IMR-90 (cell line): ENCODE measurements at regions not wholly inside any gene's neighbourhood (a gene's known extent, or its start where the extent isn't known, plus 50 kb on each side); places are given as distances from the start of the nearest gene placed in this dataset.

Source experiments
- ATAC-seq: fragments of 200-7000 bp; cut with Tn5 transposase; 2 replicates; pipeline ENCODE4 v1.9.1; 2020; ENCODE audit warnings: low read depth, mild to moderate bottlenecking, moderate library complexity
- BruUV-seq: library from RNA; stranded (reverse); fragments of 400-500 nt; replicated peaks from 2 replicates; lab custom pipeline; 2021; lab: Mats Ljungman, UMichigan
- CTCF ChIA-PET: fragments of 300-600 bp; formaldehyde crosslinking; extraction: SDS; loops from one replicate; lab custom pipeline; 2021; ENCODE audit warnings: antibody characterized with exemption; lab: Yijun Ruan, JAX
- POLR2A ChIA-PET: fragments of 300-600 bp; sonication (Branson Sonifier 250); formaldehyde crosslinking; loops from one replicate; lab custom pipeline; 2022; ENCODE audit warnings: antibody characterized with exemption; ENCODE audit not compliant: unreplicated experiment; lab: Charles Lee
- DNase-seq: peaks from one replicate; pipeline ENCODE4 v3.0.0; 2013
- H2AFZ ChIP-seq: replicated peaks from 2 replicates; pipeline ENCODE3; 2013; ENCODE audit warnings: low read length, mild to moderate bottlenecking; ENCODE audit not compliant: poor library complexity
- H2AK5ac ChIP-seq: 2 replicates; pipeline ENCODE4 v1.6.1; 2013; ENCODE audit warnings: low read depth, low read length, inconsistent platforms
- H2AK9ac ChIP-seq: replicated peaks from 2 replicates; pipeline ENCODE3; 2013; ENCODE audit warnings: mild to moderate bottlenecking, low read depth, low read length, moderate library complexity; ENCODE audit not compliant: poor library complexity
- H2BK120ac ChIP-seq: 2 replicates; pipeline ENCODE4 v1.6.1; 2013; ENCODE audit warnings: low read depth, low read length, inconsistent platforms
- H2BK15ac ChIP-seq: 3 replicates; pipeline ENCODE4 v1.6.1; 2013; ENCODE audit warnings: low read depth, low read length, inconsistent platforms
- H2BK20ac ChIP-seq: 2 replicates; pipeline ENCODE4 v1.6.1; 2013; ENCODE audit warnings: low read depth, mild to moderate bottlenecking, inconsistent platforms, low read length, moderate library complexity
- H2BK5ac ChIP-seq: 2 replicates; pipeline ENCODE4 v1.6.1; 2013; ENCODE audit warnings: mild to moderate bottlenecking, low read depth, low read length, inconsistent platforms; ENCODE audit not compliant: poor library complexity, severe bottlenecking
- H3K14ac ChIP-seq: replicated peaks from 2 replicates; pipeline ENCODE4 v1.6.1; 2013; ENCODE audit warnings: low read depth, low read length, inconsistent platforms
- H3K18ac ChIP-seq: 2 replicates; pipeline ENCODE4 v1.6.1; 2013; ENCODE audit warnings: low read depth, low read length, control low read depth
- H3K23ac ChIP-seq: 2 replicates; pipeline ENCODE4 v1.6.1; 2013; ENCODE audit warnings: low read depth, low read length, inconsistent platforms
- H3K27ac ChIP-seq: 2 replicates; pipeline ENCODE4 v1.5.1; 2013; ENCODE audit warnings: mild to moderate bottlenecking, control low read depth, low read length; ENCODE audit not compliant: insufficient read depth
- H3K27me3 ChIP-seq: 2 replicates; pipeline ENCODE4 v1.6.1; 2013; ENCODE audit warnings: low read length; ENCODE audit not compliant: control insufficient read depth, insufficient read depth
- H3K36me3 ChIP-seq: 2 replicates; pipeline ENCODE4 v1.6.1; 2013; ENCODE audit warnings: low read length, mixed read lengths; ENCODE audit not compliant: control insufficient read depth, insufficient read depth
- H3K4ac ChIP-seq: 2 replicates; pipeline ENCODE4 v1.6.1; 2013; ENCODE audit warnings: low read depth, low read length, inconsistent platforms
- H3K4me1 ChIP-seq: 2 replicates; pipeline ENCODE4 v1.6.1; 2013; ENCODE audit warnings: low read length, mixed read lengths; ENCODE audit not compliant: control insufficient read depth, insufficient read depth
- H3K4me2 ChIP-seq: 2 replicates; pipeline ENCODE4 v1.6.1; 2013; ENCODE audit warnings: low read depth, mild to moderate bottlenecking, control low read depth, low read length, moderate library complexity
- H3K4me3 ChIP-seq: 2 replicates; pipeline ENCODE4 v1.5.1; 2013; ENCODE audit warnings: low read depth, mild to moderate bottlenecking, control low read depth, low read length, moderate library complexity; ENCODE audit not compliant: insufficient read depth
- H3K56ac ChIP-seq: 2 replicates; pipeline ENCODE4 v1.6.1; 2013; ENCODE audit warnings: low read length, inconsistent platforms; ENCODE audit not compliant: insufficient read depth; ENCODE audit errors: extremely low read depth
- H3K79me1 ChIP-seq, 2 experiments: 2 replicates each; pipeline ENCODE4 v1.6.1; 2013; ENCODE audit warnings: low read length in 2 of 2, inconsistent platforms in 1 of 2, low read depth in 1 of 2
- H3K9ac ChIP-seq: 2 replicates; pipeline ENCODE4 v1.6.1; 2013; ENCODE audit warnings: low read depth, low read length, control low read depth
- H3K9me1 ChIP-seq: 2 replicates; pipeline ENCODE4 v1.6.1; 2013; ENCODE audit warnings: low read length, inconsistent platforms; ENCODE audit not compliant: insufficient read depth
- H3K9me3 ChIP-seq: 2 replicates; pipeline ENCODE4 v1.6.1; 2013; ENCODE audit warnings: low read length; ENCODE audit not compliant: control insufficient read depth, insufficient read depth
- H4K20me1 ChIP-seq: 2 replicates; pipeline ENCODE4 v1.6.1; 2013; ENCODE audit warnings: low read length, inconsistent platforms; ENCODE audit not compliant: insufficient read depth
- H4K5ac ChIP-seq: 2 replicates; pipeline ENCODE4 v1.6.1; 2013; ENCODE audit warnings: mild to moderate bottlenecking, low read depth, low read length, control low read depth
- H4K8ac ChIP-seq, 2 experiments: 2 replicates each; pipeline ENCODE4 v1.6.1; 2013; ENCODE audit warnings: low read depth in 2 of 2, low read length in 2 of 2, control low read depth in 1 of 2, inconsistent platforms in 1 of 2
- H4K91ac ChIP-seq: 2 replicates; pipeline ENCODE4 v1.6.1; 2013; ENCODE audit warnings: low read depth, low read length, inconsistent platforms; ENCODE audit not compliant: insufficient read depth
- BHLHE40 ChIP-seq: fragments of 150-350 bp; IDR thresholded peaks from 2 replicates; pipeline ENCODE4 v1.6.1; 2016; ENCODE audit warnings: mild to moderate bottlenecking, low read depth, low read length
- CEBPB ChIP-seq: IDR thresholded peaks from 2 replicates; pipeline ENCODE4 v1.6.1; 2012; ENCODE audit warnings: low read depth, low read length, improper control_type of control experiment
- CHD1 ChIP-seq: IDR thresholded peaks from 2 replicates; pipeline ENCODE4 v1.6.1; 2012; ENCODE audit warnings: low read depth, low read length, improper control_type of control experiment
- CTCF ChIP-seq: conservative IDR thresholded peaks from 2 replicates; pipeline ENCODE4 v1.5.1; 2012; ENCODE audit warnings: mild to moderate bottlenecking, low read depth, low read length, improper control_type of control experiment
- ELK1 ChIP-seq: fragments of 150-350 bp; IDR thresholded peaks from 2 replicates; pipeline ENCODE4 v1.6.1; 2016; ENCODE audit warnings: low read depth, mild to moderate bottlenecking, low read length, moderate library complexity, borderline replicate concordance
- FOS ChIP-seq: fragments of 150-350 bp; IDR thresholded peaks from 2 replicates; pipeline ENCODE4 v1.6.1; 2016; ENCODE audit warnings: low read depth, low read length
- MAFK ChIP-seq: IDR thresholded peaks from 2 replicates; pipeline ENCODE4 v1.6.1; 2012; ENCODE audit warnings: low read depth, low read length, improper control_type of control experiment
- MAZ ChIP-seq: IDR thresholded peaks from 2 replicates; pipeline ENCODE4 v1.6.1; 2012; ENCODE audit warnings: low read depth, mild to moderate bottlenecking, low read length, improper control_type of control experiment, moderate library complexity, borderline replicate concordance
- MXI1 ChIP-seq: IDR thresholded peaks from 2 replicates; pipeline ENCODE4 v1.6.1; 2012; ENCODE audit warnings: low read depth, mild to moderate bottlenecking, low read length, moderate library complexity, borderline replicate concordance
- NFE2L2 ChIP-seq: fragments of 150-350 bp; IDR thresholded peaks from 2 replicates; pipeline ENCODE4 v1.6.1; 2016; ENCODE audit warnings: low read depth, mild to moderate bottlenecking, low read length
- POLR2A ChIP-seq: IDR thresholded peaks from 2 replicates; pipeline ENCODE4 v1.6.1; 2012; ENCODE audit warnings: mild to moderate bottlenecking, low read depth, low read length
- RAD21 ChIP-seq: IDR thresholded peaks from 2 replicates; pipeline ENCODE4 v1.6.1; 2012; ENCODE audit warnings: low read length, improper control_type of control experiment
- RCOR1 ChIP-seq: IDR thresholded peaks from 2 replicates; pipeline ENCODE4 v1.6.1; 2012; ENCODE audit warnings: mild to moderate bottlenecking, low read length, improper control_type of control experiment; ENCODE audit not compliant: insufficient replicate concordance
- RFX5 ChIP-seq: IDR thresholded peaks from 2 replicates; pipeline ENCODE4 v1.8.0; 2012; ENCODE audit warnings: low read depth, mild to moderate bottlenecking, low read length, moderate library complexity
- SMC3 ChIP-seq: fragments of 150-350 bp; IDR thresholded peaks from 2 replicates; pipeline ENCODE4 v1.6.1; 2016; ENCODE audit warnings: low read depth, mild to moderate bottlenecking, antibody characterized with exemption, low read length, moderate library complexity
- USF2 ChIP-seq: fragments of 150-350 bp; IDR thresholded peaks from 2 replicates; pipeline ENCODE4 v1.6.1; 2017; ENCODE audit warnings: mild to moderate bottlenecking, antibody characterized with exemption, low read length, low read depth
- WGBS, 2 experiments: methylation state at CpG; one replicate each; pipeline versions ENCODE4 v1.1.5 to v1.1.7; 2013; ENCODE audit warnings: missing lambda C conversion rate in 2 of 2; ENCODE audit not compliant: insufficient read length in 1 of 2; ENCODE audit errors: extremely low coverage in 2 of 2; 5-methylcytosine and 5-hydroxymethylcytosine counted together
- dilution Hi-C: fragments of 300-500 bp; cut with HindIII; formaldehyde crosslinking; loops from one replicate; pipeline ENCODE4 v1.14.3; 2018; ENCODE audit warnings: low sequenced_read_pairs; ENCODE audit not compliant: unreplicated experiment
- in situ Hi-C: fragments of 300-500 bp; cut with MboI; formaldehyde crosslinking; loops from 3 replicates; pipeline ENCODE4 v1.14.3; 2019; ENCODE audit warnings: low sequenced_read_pairs, inconsistent platforms, mixed read lengths
- intact Hi-C: fragments of 100-400 bp; cut with micrococcal nuclease; formaldehyde crosslinking; loops from 2 replicates; pipeline ENCODE4 v1.10.0; 2022

GRCh38 chr1:239306426-239306825, 79.9 kb upstream of the CHRM3 start:
- Histone ChIP-seq H3K14ac (no peak overlapping the region), H3K9me3 (peaks cover 18% of the 10 kb centered on the region), H2AK9ac (no peak overlapping the region), H2AK5ac (no peak overlapping the region), H3K23ac (no peak overlapping the region), H3K9ac (no peak overlapping the region), H3K4ac (no peak overlapping the region), H2AFZ (no peak overlapping the region), H4K20me1 (no peaks in the 10 kb centered on the region), H3K79me1 (no peaks in the 10 kb centered on the region), H3K27me3 (no peaks in the 10 kb centered on the region), H4K91ac (no peak overlapping the region), H3K27ac (no peak overlapping the region), H3K4me1 (no peaks in the 10 kb centered on the region), H4K8ac (no peak overlapping the region), H3K36me3 (no peaks in the 10 kb centered on the region), H2BK120ac (no peak overlapping the region), H4K5ac (no peak overlapping the region), H3K18ac (no peak overlapping the region), H3K4me2 (no peak overlapping the region), H3K56ac (no peak overlapping the region), H2BK20ac (no peak overlapping the region), H3K9me1 (no peaks in the 10 kb centered on the region), H3K4me3 (no peak overlapping the region), H2BK5ac (no peak overlapping the region), H2BK15ac (no peak overlapping the region)
- ChIA-PET CTCF (no interaction called here), POLR2A (no interaction called here)
- dilution Hi-C loops (no loop called here), intact Hi-C loops (no loop called here), in situ Hi-C loops (no loop called here)
- DNase-seq, result no peak
- no peak for TF ChIP-seq MXI1
- TF ChIP-seq RCOR1, result no peak
- TF ChIP-seq CHD1, result no peak
- no peak for TF ChIP-seq POLR2A
- TF ChIP-seq RAD21, result no peak
- TF ChIP-seq CEBPB, result no peak
- no peak for TF ChIP-seq BHLHE40
- no peak for TF ChIP-seq NFE2L2
- no peak for TF ChIP-seq MAZ
- no peak for TF ChIP-seq RFX5
- TF ChIP-seq SMC3, result no peak
- TF ChIP-seq MAFK, result no peak
- TF ChIP-seq CTCF, result no peak
- TF ChIP-seq FOS, result no peak
- TF ChIP-seq ELK1, result no peak
- TF ChIP-seq USF2, result no peak
- no peak for ATAC-seq
- no TSS peak for BruUV-seq
- WGBS, 2 experiments, result no CpG with 5 or more reads among the region's 5 CpGs
